Neural cell (in vitro differentiated cells): ENCODE measurements at regions not wholly inside any gene's neighbourhood (a gene's known extent, or its start where the extent isn't known, plus 50 kb on each side); places are given as distances from the start of the nearest gene placed in this dataset.

Source experiments
- H2AFZ ChIP-seq: fragments of 200-600, 300-800 bp; sonication (generic), shearing (Covaris generic); 2 replicates; pipeline ENCODE4 v1.6.0; 2014; ENCODE audit warnings: low read depth, mild to moderate bottlenecking, antibody characterized with exemption, low read length, moderate library complexity
- H3F3A ChIP-seq: fragments of 200-600 bp; shearing (Covaris generic); 2 replicates; pipeline ENCODE4 v1.6.1; 2016; ENCODE audit warnings: mild to moderate bottlenecking, moderate library complexity, mixed read lengths, antibody characterized with exemption, low read length; ENCODE audit not compliant: insufficient read depth, poor library complexity, severe bottlenecking
- H3K27ac ChIP-seq: fragments of 200-600, 300-800 bp; sonication (generic), shearing (Covaris generic); 2 replicates; pipeline ENCODE4 v1.5.1; 2014; ENCODE audit warnings: mild to moderate bottlenecking, low read length, moderate library complexity
- H3K27me3 ChIP-seq: fragments of 300-800, 200-600 bp; sonication (generic), shearing (Covaris generic); 2 replicates; pipeline ENCODE4 v1.6.0; 2014; ENCODE audit warnings: mild to moderate bottlenecking, low read depth, low read length, moderate library complexity; ENCODE audit not compliant: insufficient read depth
- H3K36me3 ChIP-seq: fragments of 300-800, 200-600 bp; sonication (generic), shearing (Covaris generic); 2 replicates; pipeline ENCODE4 v1.5.1; 2014; ENCODE audit warnings: mild to moderate bottlenecking, antibody characterized with exemption, low read length, moderate library complexity; ENCODE audit not compliant: insufficient read depth
- H3K4me2 ChIP-seq: fragments of 300-800, 200-600 bp; sonication (generic), shearing (Covaris generic); 2 replicates; pipeline ENCODE4 v1.6.0; 2014; ENCODE audit warnings: mild to moderate bottlenecking, low read length
- H3K4me3 ChIP-seq: fragments of 300-800, 200-600 bp; sonication (generic), shearing (Covaris generic); 2 replicates; pipeline ENCODE4 v1.5.1; 2014; ENCODE audit warnings: mild to moderate bottlenecking, low read length, moderate library complexity
- H3K79me2 ChIP-seq: fragments of 200-600 bp; shearing (Covaris generic); replicated peaks from 2 replicates; pipeline ENCODE4 v1.6.0; 2014; ENCODE audit warnings: mild to moderate bottlenecking, low read length, moderate library complexity; ENCODE audit not compliant: insufficient read depth
- H3K9ac ChIP-seq: fragments of 300-800, 200-600 bp; sonication (generic), shearing (Covaris generic); 2 replicates; pipeline ENCODE4 v1.6.1; 2016; ENCODE audit warnings: mild to moderate bottlenecking, low read length, mixed read lengths
- H3K9me2 ChIP-seq: fragments of 200-600 bp; shearing (Covaris generic); 2 replicates; pipeline ENCODE4 v1.6.1; 2016; ENCODE audit warnings: mild to moderate bottlenecking, low read length, mixed read lengths; ENCODE audit not compliant: insufficient read depth
- H3K9me3 ChIP-seq: fragments of 200-600, 300-800 bp; sonication (generic), shearing (Covaris generic); 2 replicates; pipeline ENCODE4 v1.6.1; 2016; ENCODE audit warnings: mild to moderate bottlenecking, mixed run types, low read length, moderate library complexity, mixed read lengths
- H4K20me1 ChIP-seq: fragments of 200-600 bp; shearing (Covaris generic); 2 replicates; pipeline ENCODE4 v1.6.1; 2016; ENCODE audit warnings: mild to moderate bottlenecking, mixed run types; ENCODE audit not compliant: insufficient read depth
- EP300 ChIP-seq: fragments of 450-650 bp; conservative IDR thresholded peaks from 2 replicates; pipeline ENCODE4 v1.6.1; 2014; ENCODE audit warnings: antibody characterized with exemption, mild to moderate bottlenecking, moderate library complexity; ENCODE audit not compliant: poor library complexity, severe bottlenecking
- EZH2 ChIP-seq: fragments of 200-600, 300-800 bp; shearing (Covaris generic), sonication (generic); IDR thresholded peaks from 2 replicates; pipeline ENCODE4 v1.6.1; 2014; ENCODE audit warnings: antibody characterized with exemption, low read length, borderline replicate concordance, mild to moderate bottlenecking; ENCODE audit not compliant: insufficient read depth, poor library complexity, severe bottlenecking
- MXI1 ChIP-seq: fragments of 450-650 bp; conservative IDR thresholded peaks from 2 replicates; pipeline ENCODE4 v1.6.1; 2014; ENCODE audit warnings: antibody characterized with exemption, mild to moderate bottlenecking; ENCODE audit not compliant: poor library complexity, severe bottlenecking
- POLR2AphosphoS5 ChIP-seq: IDR thresholded peaks from 2 replicates; pipeline ENCODE4 v1.6.1; 2012
- RAD21 ChIP-seq: fragments of 450-650 bp; conservative IDR thresholded peaks from 2 replicates; pipeline ENCODE4 v1.6.1; 2014; ENCODE audit warnings: antibody characterized with exemption, mild to moderate bottlenecking, moderate library complexity
- REST ChIP-seq: IDR thresholded peaks from 2 replicates; pipeline ENCODE4 v1.6.1; 2012; ENCODE audit warnings: borderline replicate concordance
- SMC3 ChIP-seq: fragments of 450-650 bp; conservative IDR thresholded peaks from 2 replicates; pipeline ENCODE4 v1.6.1; 2014; ENCODE audit warnings: antibody characterized with exemption, mild to moderate bottlenecking, moderate library complexity; ENCODE audit not compliant: poor library complexity
- TAF1 ChIP-seq: IDR thresholded peaks from 2 replicates; pipeline ENCODE4 v1.6.1; 2012; ENCODE audit warnings: low read depth
- TF ChIP-seq, protein P1 (sequence below): fragments of 450-650 bp; IDR thresholded peaks from 2 replicates; pipeline ENCODE4 v1.5.1; 2014; ENCODE audit warnings: antibody characterized with exemption, mild to moderate bottlenecking, moderate library complexity; ENCODE audit not compliant: poor library complexity, severe bottlenecking

GRCh38 chr3:165635791-165636683, 201.2 kb downstream of the BCHE start:
- Histone ChIP-seq H3K4me3 (no peak overlapping the region), H3K4me2 (no peak overlapping the region), H3K9ac (no peak overlapping the region), H3K27ac (no peak overlapping the region), H3K9me2 (no peaks in the 10 kb centered on the region), H3K36me3 (no peaks in the 10 kb centered on the region), H2AFZ (no peak overlapping the region), H3K9me3 (no peaks in the 10 kb centered on the region), H3K27me3 (no peaks in the 10 kb centered on the region), H4K20me1 (no peaks in the 10 kb centered on the region), H3F3A (no peaks in the 10 kb centered on the region), H3K79me2 (no peaks in the 10 kb centered on the region)
- TF ChIP-seq RAD21 (no peak), MXI1 (no peak), EZH2 (no peak), POLR2AphosphoS5 (no peak), SMC3 (no peak), TAF1 (no peak), REST (no peak), EP300 (no peak)
- TF ChIP-seq, protein P1, sequence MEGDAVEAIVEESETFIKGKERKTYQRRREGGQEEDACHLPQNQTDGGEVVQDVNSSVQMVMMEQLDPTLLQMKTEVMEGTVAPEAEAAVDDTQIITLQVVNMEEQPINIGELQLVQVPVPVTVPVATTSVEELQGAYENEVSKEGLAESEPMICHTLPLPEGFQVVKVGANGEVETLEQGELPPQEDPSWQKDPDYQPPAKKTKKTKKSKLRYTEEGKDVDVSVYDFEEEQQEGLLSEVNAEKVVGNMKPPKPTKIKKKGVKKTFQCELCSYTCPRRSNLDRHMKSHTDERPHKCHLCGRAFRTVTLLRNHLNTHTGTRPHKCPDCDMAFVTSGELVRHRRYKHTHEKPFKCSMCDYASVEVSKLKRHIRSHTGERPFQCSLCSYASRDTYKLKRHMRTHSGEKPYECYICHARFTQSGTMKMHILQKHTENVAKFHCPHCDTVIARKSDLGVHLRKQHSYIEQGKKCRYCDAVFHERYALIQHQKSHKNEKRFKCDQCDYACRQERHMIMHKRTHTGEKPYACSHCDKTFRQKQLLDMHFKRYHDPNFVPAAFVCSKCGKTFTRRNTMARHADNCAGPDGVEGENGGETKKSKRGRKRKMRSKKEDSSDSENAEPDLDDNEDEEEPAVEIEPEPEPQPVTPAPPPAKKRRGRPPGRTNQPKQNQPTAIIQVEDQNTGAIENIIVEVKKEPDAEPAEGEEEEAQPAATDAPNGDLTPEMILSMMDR: no peak

DNA sequence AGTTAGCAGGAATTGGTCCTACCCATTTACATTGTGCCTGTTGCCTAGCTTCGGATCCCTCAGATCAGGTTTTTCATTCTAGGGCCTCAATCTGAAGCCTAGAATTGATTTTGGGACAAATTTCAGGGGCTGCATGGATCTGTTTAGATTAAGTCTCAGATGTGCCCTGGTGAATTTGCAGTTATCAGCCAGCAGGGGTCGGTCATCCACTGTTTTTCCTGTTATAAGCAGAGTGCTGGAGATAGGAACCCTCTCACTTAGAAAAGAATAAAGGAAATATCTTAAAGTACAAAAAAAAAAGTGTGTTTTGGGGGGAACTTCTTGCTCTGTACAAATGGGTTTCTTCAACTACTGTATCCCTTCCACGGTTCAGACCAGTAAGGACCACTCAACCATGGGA, 212.5 kb downstream of the BCHE start:
- no peaks in the 10 kb centered on the region for H3F3A ChIP-seq
- H3K9me2 ChIP-seq: no peaks in the 10 kb centered on the region
- H3K79me2 ChIP-seq: no peaks in the 10 kb centered on the region
- H3K4me3 ChIP-seq: no peak overlapping the region
- no peak overlapping the region for H3K9ac ChIP-seq
- H3K9me3 ChIP-seq: no peaks in the 10 kb centered on the region
- no peak overlapping the region for H3K27ac ChIP-seq
- no peaks in the 10 kb centered on the region for H3K36me3 ChIP-seq
- no peak overlapping the region for H3K4me2 ChIP-seq
- H3K27me3 ChIP-seq: no peaks in the 10 kb centered on the region
- TF ChIP-seq EZH2: no peak
- TF ChIP-seq POLR2AphosphoS5: no peak
- no peak for TF ChIP-seq SMC3
- TF ChIP-seq EP300: no peak
- TF ChIP-seq, protein P1: no peak
- no peak for TF ChIP-seq REST
- no peak for TF ChIP-seq MXI1
- TF ChIP-seq TAF1: no peak
- TF ChIP-seq RAD21: no peak
- no peaks in the 10 kb centered on the region for H4K20me1 ChIP-seq
- H2AFZ ChIP-seq: no peak overlapping the region
